ENCODE measurements at regions not wholly inside any gene's neighbourhood (a gene's known extent, or its start where the extent isn't known, plus 50 kb on each side); places are given as distances from the start of the nearest gene placed in this dataset.

DNA sequence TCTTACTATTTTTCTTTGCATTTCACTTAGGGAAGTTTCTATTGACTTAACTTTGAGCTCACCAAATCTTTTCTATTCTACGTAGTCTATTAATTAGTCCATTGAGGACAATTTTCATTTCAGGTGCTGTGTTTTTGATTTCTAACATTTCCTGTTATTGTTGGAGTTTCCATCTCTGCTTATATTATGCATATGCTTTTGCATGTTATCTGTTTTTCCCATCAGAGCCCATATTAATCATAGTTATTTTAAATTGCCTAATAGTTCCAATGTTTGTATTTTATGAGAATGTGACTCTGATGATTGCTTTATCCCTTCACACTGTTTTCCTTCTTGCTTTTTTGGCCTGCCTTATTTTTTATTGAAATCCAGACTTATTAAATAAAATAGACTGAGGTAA, 414.5 kb upstream of the OPRM1 start (continued):
- no peak for TF ChIP-seq MCM5 (IDR thresholded peaks at IDR 0.05; ENCODE audit: low read depth)
- no peak for TF ChIP-seq TEAD2 (tag; IDR thresholded peaks at IDR 0.05)
- TF ChIP-seq MTF1 (CRISPR knock-in tag; IDR thresholded peaks at IDR 0.05; ENCODE audit: borderline replicate concordance), result no peak
- TF ChIP-seq PTTG1 (tag; IDR thresholded peaks at IDR 0.05; ENCODE audit: low read depth), result no peak
- no peak for TF ChIP-seq SRSF7 (optimal IDR thresholded peaks at IDR 0.05; ENCODE audit: low read depth, low read length)
- TF ChIP-seq POLR2AphosphoS2 (IDR thresholded peaks at IDR 0.05; ENCODE audit: low read length), result no peak
- no peak for TF ChIP-seq TBL1XR1 (IDR thresholded peaks at IDR 0.05; ENCODE audit: low read length in 2 of 2)
- TF ChIP-seq EP400 (IDR thresholded peaks at IDR 0.05), result no peak
- TF ChIP-seq MCM2 (IDR thresholded peaks at IDR 0.05; ENCODE audit: low read depth), result no peak
- TF ChIP-seq, protein P1, sequence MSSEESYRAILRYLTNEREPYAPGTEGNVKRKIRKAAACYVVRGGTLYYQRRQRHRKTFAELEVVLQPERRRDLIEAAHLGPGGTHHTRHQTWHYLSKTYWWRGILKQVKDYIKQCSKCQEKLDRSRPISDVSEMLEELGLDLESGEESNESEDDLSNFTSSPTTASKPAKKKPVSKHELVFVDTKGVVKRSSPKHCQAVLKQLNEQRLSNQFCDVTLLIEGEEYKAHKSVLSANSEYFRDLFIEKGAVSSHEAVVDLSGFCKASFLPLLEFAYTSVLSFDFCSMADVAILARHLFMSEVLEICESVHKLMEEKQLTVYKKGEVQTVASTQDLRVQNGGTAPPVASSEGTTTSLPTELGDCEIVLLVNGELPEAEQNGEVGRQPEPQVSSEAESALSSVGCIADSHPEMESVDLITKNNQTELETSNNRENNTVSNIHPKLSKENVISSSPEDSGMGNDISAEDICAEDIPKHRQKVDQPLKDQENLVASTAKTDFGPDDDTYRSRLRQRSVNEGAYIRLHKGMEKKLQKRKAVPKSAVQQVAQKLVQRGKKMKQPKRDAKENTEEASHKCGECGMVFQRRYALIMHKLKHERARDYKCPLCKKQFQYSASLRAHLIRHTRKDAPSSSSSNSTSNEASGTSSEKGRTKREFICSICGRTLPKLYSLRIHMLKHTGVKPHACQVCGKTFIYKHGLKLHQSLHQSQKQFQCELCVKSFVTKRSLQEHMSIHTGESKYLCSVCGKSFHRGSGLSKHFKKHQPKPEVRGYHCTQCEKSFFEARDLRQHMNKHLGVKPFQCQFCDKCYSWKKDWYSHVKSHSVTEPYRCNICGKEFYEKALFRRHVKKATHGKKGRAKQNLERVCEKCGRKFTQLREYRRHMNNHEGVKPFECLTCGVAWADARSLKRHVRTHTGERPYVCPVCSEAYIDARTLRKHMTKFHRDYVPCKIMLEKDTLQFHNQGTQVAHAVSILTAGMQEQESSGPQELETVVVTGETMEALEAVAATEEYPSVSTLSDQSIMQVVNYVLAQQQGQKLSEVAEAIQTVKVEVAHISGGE (CRISPR knock-in tag; IDR thresholded peaks at IDR 0.05), result no peak
- TF ChIP-seq, protein P2, sequence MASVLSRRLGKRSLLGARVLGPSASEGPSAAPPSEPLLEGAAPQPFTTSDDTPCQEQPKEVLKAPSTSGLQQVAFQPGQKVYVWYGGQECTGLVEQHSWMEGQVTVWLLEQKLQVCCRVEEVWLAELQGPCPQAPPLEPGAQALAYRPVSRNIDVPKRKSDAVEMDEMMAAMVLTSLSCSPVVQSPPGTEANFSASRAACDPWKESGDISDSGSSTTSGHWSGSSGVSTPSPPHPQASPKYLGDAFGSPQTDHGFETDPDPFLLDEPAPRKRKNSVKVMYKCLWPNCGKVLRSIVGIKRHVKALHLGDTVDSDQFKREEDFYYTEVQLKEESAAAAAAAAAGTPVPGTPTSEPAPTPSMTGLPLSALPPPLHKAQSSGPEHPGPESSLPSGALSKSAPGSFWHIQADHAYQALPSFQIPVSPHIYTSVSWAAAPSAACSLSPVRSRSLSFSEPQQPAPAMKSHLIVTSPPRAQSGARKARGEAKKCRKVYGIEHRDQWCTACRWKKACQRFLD (CRISPR knock-in tag; IDR thresholded peaks at IDR 0.05), result no peak
- no peak for TF ChIP-seq TAL1 (IDR thresholded peaks at IDR 0.05)
